ENCODE measurements at regions not wholly inside any gene's neighbourhood (a gene's known extent, or its start where the extent isn't known, plus 50 kb on each side); places are given as distances from the start of the nearest gene placed in this dataset.
"Not testable (repeated sequence)": the region's sequence is repeated elsewhere in the genome, so short reads cannot be mapped to it uniquely, and the experiment has no call there.

- no peak for DNase-seq
Measured at GRCh38 chr2:223300326-223300725, 248.3 kb downstream of the KCNE4 start.

- peak; percentile 63 for DNase-seq
Measured at GRCh38 chr2:223306371-223306770, 254.4 kb downstream of the KCNE4 start.

GRCh38 chr2:223311889-223312680, 260.1 kb downstream of the KCNE4 start:
- no peak for DNase-seq

GRCh38 chr2:223313101-223313500, 261.1 kb downstream of the KCNE4 start:
- DNase-seq = no peak

GRCh38 chr2:223314811-223315210, 262.8 kb downstream of the KCNE4 start:
- no peak for DNase-seq

- no peak for DNase-seq
Measured at GRCh38 chr2:223315813-223316212, 263.8 kb downstream of the KCNE4 start.

GRCh38 chr2:223316342-223316741, 264.4 kb downstream of the KCNE4 start:
- DNase-seq = no peak

GRCh38 chr2:223319601-223320000, 267.6 kb downstream of the KCNE4 start:
- DNase-seq = no peak

- DNase-seq = no peak
Measured at GRCh38 chr2:223324402-223324801, 272.4 kb downstream of the KCNE4 start.

GRCh38 chr2:223328578-223328977, 273.6 kb downstream of the SCG2 start:
- no peak for DNase-seq

- DNase-seq = not testable (repeated sequence)
Measured at GRCh38 chr2:223330747-223331146, 271.4 kb downstream of the SCG2 start.

GRCh38 chr2:223338016-223338415, 264.1 kb downstream of the SCG2 start:
- DNase-seq = no peak

GRCh38 chr2:223357076-223357475, 245.1 kb downstream of the SCG2 start:
- no peak for DNase-seq

GRCh38 chr2:223363085-223363484, 239.1 kb downstream of the SCG2 start:
- no peak for DNase-seq

GRCh38 chr2:223365158-223365679, 236.9 kb downstream of the SCG2 start:
- no peak for DNase-seq

- no peak for DNase-seq
Measured at GRCh38 chr2:223366566-223366965, 235.6 kb downstream of the SCG2 start.

- no peak for DNase-seq
Measured at GRCh38 chr2:223368481-223368880, 233.7 kb downstream of the SCG2 start.

- DNase-seq = no peak
Measured at GRCh38 chr2:223369889-223370288, 232.3 kb downstream of the SCG2 start.

GRCh38 chr2:223383315-223383714, 218.8 kb downstream of the SCG2 start:
- no peak for DNase-seq

GRCh38 chr2:223386189-223386588, 216.0 kb downstream of the SCG2 start:
- no peak for DNase-seq

GRCh38 chr2:223386984-223387383, 215.2 kb downstream of the SCG2 start:
- DNase-seq = no peak

GRCh38 chr2:223389624-223390023, 212.5 kb downstream of the SCG2 start:
- DNase-seq = no peak

- DNase-seq = no peak
Measured at GRCh38 chr2:223396993-223397392, 205.2 kb downstream of the SCG2 start.

- no peak for DNase-seq
Measured at GRCh38 chr2:223399357-223399957, 202.7 kb downstream of the SCG2 start.
